HFF-Myc (cell line): ENCODE measurements at regions not wholly inside any gene's neighbourhood (a gene's known extent, or its start where the extent isn't known, plus 50 kb on each side); places are given as distances from the start of the nearest gene placed in this dataset.
"Not testable (repeated sequence)": the region's sequence is repeated elsewhere in the genome, so short reads cannot be mapped to it uniquely, and the experiment has no call there.

Source experiments
- DNase-seq: peaks from one replicate; pipeline ENCODE4 v3.0.0-alpha.2; 2011; ENCODE audit warnings: low read depth; ENCODE audit errors: extremely low read depth
- H3K4me3 ChIP-seq: replicated peaks from 2 replicates; pipeline ENCODE4 v1.5.1; 2011; ENCODE audit warnings: low read depth, mild to moderate bottlenecking, control low read depth, low read length
- CTCF ChIP-seq: IDR thresholded peaks from 2 replicates; pipeline ENCODE4 v1.5.1; 2012; ENCODE audit warnings: mild to moderate bottlenecking, low read depth, low read length, control low read depth; ENCODE audit errors: missing control alignments

- no peak for DNase-seq
- H3K4me3 ChIP-seq: no peak overlapping the region
- no peak for TF ChIP-seq CTCF
These were observed 298.4 kb downstream of the MYCN start for GRCh38 chr2:16238786-16239185.

GRCh38 chr2:16238001-16238761 is 297.8 kb downstream of the MYCN start:
- no peak overlapping the region for H3K4me3 ChIP-seq
- DNase-seq: no peak
- TF ChIP-seq CTCF: no peak

- TF ChIP-seq CTCF: no peak
- no peak overlapping the region for H3K4me3 ChIP-seq
- no peak for DNase-seq
These were observed 295.4 kb downstream of the MYCN start for GRCh38 chr2:16235747-16236146.

GRCh38 chr2:16235291-16235690 is 294.9 kb downstream of the MYCN start:
- not testable (repeated sequence) for DNase-seq, H3K4me3 ChIP-seq

GRCh38 chr2:16228951-16229350 is 288.6 kb downstream of the MYCN start:
- no peak overlapping the region for H3K4me3 ChIP-seq
- DNase-seq: no peak
- no peak for TF ChIP-seq CTCF

GRCh38 chr2:16228471-16228870 is 288.1 kb downstream of the MYCN start:
- H3K4me3 ChIP-seq: no peak overlapping the region
- no peak for DNase-seq
- TF ChIP-seq CTCF: no peak

GRCh38 chr2:16227811-16228462 is 287.6 kb downstream of the MYCN start:
- TF ChIP-seq CTCF: no peak
- no peak for DNase-seq

More at GRCh38 chr2:16227811-16228462, 287.6 kb downstream of the MYCN start:
- no peak overlapping the region for H3K4me3 ChIP-seq
